ENCODE measurements at regions not wholly inside any gene's neighbourhood (a gene's known extent, or its start where the extent isn't known, plus 50 kb on each side); places are given as distances from the start of the nearest gene placed in this dataset.

GRCh38 chr4:11497212-11497806, 68.6 kb upstream of the HS3ST1 start:
- TF ChIP-seq POLR2A (IDR thresholded peaks at IDR 0.05) (no peak), EP300 (IDR thresholded peaks at IDR 0.05) (no peak), CTCF (IDR thresholded peaks at IDR 0.05) (peak in 1 of 6 experiments; percentile 16)
